ENCODE measurements at regions not wholly inside any gene's neighbourhood (a gene's known extent, or its start where the extent isn't known, plus 50 kb on each side); places are given as distances from the start of the nearest gene placed in this dataset.
"Not testable (repeated sequence)": the region's sequence is repeated elsewhere in the genome, so short reads cannot be mapped to it uniquely, and the experiment has no call there.

DNA sequence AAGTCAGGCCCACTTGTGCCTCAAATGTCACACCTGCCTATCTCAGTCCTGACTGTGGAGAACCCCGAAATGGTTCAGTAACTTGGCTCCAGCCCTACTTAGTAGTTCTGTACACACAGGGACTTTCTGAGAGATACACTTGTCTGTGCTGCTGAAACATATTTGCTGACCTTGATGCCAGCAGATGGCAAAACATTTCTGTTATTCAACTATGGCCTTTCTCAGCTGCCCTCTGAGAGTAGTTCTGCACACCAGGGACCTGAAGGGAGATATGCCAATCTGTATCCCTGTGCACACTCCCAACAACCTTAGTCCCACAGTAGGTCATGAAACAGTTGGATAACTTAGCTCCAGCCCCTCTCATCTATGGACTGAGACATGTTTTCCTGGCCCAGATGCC lies 1651.5 kb downstream of the LRRC4C start:
- FAIRE-seq (no peak), DNase-seq (ENCODE audit: insufficient read length) (no peak)
- TF ChIP-seq TAF1 (IDR thresholded peaks at IDR 0.05; ENCODE audit: borderline replicate concordance, low read depth, low read length) (no peak), POLR2A (IDR thresholded peaks at IDR 0.05; ENCODE audit: low read depth, low read length) (no peak), POLR2AphosphoS5 (IDR thresholded peaks at IDR 0.05; ENCODE audit: low read depth, low read length) (no peak)

DNA sequence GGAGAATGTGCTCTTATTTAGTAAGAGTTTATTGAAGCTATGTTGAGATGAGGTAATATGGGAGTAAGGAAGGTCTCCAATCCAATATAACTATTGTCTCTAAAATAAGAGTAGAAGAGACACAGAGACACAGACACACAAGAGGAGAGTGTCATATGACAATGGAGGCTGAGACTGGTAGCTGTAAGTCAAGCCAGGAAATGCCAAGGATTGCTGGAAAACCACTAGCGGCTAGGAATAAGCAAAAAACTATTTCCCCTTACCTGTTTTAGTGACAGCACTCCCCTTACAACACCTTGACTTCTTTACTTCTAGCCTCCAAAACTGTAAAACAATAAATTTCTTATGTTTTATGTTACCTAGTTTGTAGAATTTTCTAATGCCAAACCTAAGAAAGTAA lies 1652.8 kb downstream of the LRRC4C start:
- DNase-seq (ENCODE audit: insufficient read length): no peak
- FAIRE-seq: no peak
- TF ChIP-seq POLR2A (IDR thresholded peaks at IDR 0.05; ENCODE audit: low read depth, low read length) (no peak), POLR2AphosphoS5 (IDR thresholded peaks at IDR 0.05; ENCODE audit: low read depth, low read length) (no peak), TAF1 (IDR thresholded peaks at IDR 0.05; ENCODE audit: borderline replicate concordance, low read depth, low read length) (no peak)

DNA sequence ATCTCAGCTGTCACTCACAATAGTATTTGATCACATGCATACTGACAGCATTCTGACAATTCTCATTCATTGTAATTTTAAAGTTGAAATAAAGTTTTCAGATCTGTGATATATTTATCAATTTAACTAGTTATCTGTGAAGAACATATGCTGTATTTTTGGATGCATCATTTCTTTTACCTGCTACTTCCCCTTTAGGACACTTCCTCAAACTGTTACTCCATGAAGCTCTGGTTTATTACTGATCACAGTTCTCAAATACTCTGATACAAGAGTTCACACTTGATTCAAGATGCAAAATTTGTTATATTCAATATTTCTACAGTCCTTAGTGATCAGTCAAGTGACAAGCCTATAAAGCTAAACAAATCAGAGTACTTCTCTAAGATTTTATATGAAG lies 1655.2 kb downstream of the LRRC4C start:
- FAIRE-seq: no peak
- no peak for TF ChIP-seq POLR2AphosphoS5 (IDR thresholded peaks at IDR 0.05; ENCODE audit: low read depth, low read length)
- TF ChIP-seq POLR2A (IDR thresholded peaks at IDR 0.05; ENCODE audit: low read depth, low read length): no peak
- TF ChIP-seq TAF1 (IDR thresholded peaks at IDR 0.05; ENCODE audit: borderline replicate concordance, low read depth, low read length): no peak
- DNase-seq (ENCODE audit: insufficient read length): no peak

DNA sequence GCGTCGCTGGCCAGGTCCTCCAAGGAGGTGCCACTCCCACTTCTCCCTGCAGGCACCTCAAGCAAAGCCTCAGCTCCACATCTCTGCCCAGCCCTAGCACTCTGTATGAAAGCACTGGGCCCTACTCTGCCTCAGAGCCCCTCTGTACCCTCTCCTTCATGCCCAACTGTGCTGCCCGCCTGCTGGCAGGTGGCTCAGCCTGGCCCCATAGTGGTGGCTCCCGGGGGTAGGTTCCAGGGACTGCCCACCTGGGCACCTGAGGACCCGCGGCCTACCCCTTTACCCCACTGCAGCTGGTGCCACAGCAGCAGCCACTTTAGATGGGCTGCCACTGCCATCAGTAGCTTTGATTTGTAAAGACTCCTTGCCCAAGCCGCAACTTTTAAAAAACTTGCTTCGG lies 1672.8 kb downstream of the LRRC4C start:
- FAIRE-seq (no peak), DNase-seq (ENCODE audit: insufficient read length) (no peak)
- no peak for TF ChIP-seq POLR2A (IDR thresholded peaks at IDR 0.05; ENCODE audit: low read depth, low read length)
- no peak for TF ChIP-seq POLR2AphosphoS5 (IDR thresholded peaks at IDR 0.05; ENCODE audit: low read depth, low read length)
- TF ChIP-seq TAF1 (IDR thresholded peaks at IDR 0.05; ENCODE audit: borderline replicate concordance, low read depth, low read length): no peak

DNA sequence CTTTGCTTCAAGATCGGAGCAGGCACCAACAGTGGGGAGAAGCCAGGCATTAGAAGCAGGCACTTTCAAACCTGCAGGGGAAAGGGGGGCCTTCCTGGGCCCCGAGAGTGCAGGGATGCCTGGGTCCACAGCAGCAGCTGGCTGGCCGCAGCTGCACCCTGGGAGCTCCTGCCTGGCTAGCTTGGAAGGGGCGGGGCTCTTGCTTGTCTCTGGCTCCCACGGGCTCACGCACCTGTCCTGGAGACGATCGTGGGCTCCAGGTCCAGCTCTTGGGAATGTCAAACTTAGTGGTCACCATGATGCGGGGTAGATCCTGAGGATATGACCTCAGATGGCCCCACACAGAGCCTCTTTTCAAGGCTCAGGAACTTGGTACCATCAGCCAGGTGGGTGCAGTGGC lies 1673.2 kb downstream of the LRRC4C start:
- no peak for DNase-seq (ENCODE audit: insufficient read length)
- FAIRE-seq: no peak

DNA sequence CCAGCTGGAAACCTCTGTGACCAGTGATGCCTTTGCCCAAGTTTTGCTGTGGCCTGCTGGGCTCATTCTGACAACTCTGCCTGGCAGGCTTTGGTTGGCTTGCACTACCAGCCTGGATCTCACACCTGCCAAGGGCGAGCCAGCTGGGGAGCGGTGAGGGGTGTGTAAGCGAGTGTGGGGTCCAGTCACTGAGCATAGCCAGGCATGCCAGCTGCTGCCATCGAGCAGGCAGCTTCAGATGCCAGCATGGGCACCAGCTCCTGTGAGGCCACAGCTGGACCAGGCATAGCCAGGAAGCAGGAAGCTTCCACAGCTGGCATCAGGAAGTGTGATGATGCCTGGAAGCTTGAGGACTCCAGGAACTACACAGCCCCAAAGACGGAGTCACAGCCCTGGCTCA lies 1674.6 kb downstream of the LRRC4C start:
- DNase-seq (ENCODE audit: insufficient read length): no peak
- FAIRE-seq: no peak
- TF ChIP-seq TAF1 (IDR thresholded peaks at IDR 0.05; ENCODE audit: borderline replicate concordance, low read depth, low read length): no peak
- no peak for TF ChIP-seq POLR2AphosphoS5 (IDR thresholded peaks at IDR 0.05; ENCODE audit: low read depth, low read length)
- no peak for TF ChIP-seq POLR2A (IDR thresholded peaks at IDR 0.05; ENCODE audit: low read depth, low read length)

More for the DNA sequence above, 1673.2 kb downstream of the LRRC4C start:
- no peak for TF ChIP-seq POLR2A (IDR thresholded peaks at IDR 0.05; ENCODE audit: low read depth, low read length)
- TF ChIP-seq POLR2AphosphoS5 (IDR thresholded peaks at IDR 0.05; ENCODE audit: low read depth, low read length): no peak
- no peak for TF ChIP-seq TAF1 (IDR thresholded peaks at IDR 0.05; ENCODE audit: borderline replicate concordance, low read depth, low read length)

DNA sequence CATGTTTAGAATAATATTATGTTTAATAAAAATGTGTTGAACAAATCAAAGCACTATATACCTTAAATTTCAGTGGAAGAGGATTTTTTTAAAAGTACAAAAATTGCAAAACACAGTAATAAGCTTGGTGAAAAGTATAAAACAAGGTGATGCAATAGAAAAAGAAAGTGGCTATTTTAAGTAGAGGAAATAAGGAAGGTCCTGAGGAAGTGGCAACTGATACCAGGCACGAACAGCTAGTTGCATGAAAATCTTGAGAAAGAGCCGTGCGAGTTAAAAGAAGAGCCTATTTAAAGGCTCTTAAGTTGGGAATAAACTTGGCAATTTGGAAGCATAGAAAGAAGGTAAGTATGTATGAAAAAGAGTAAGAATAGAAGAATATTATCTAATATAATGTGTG lies 1679.3 kb downstream of the LRRC4C start:
- no peak for TF ChIP-seq TAF1 (IDR thresholded peaks at IDR 0.05; ENCODE audit: borderline replicate concordance, low read depth, low read length)
- no peak for TF ChIP-seq POLR2AphosphoS5 (IDR thresholded peaks at IDR 0.05; ENCODE audit: low read depth, low read length)
- no peak for TF ChIP-seq POLR2A (IDR thresholded peaks at IDR 0.05; ENCODE audit: low read depth, low read length)
- no peak for FAIRE-seq
- DNase-seq (ENCODE audit: insufficient read length): no peak

DNA sequence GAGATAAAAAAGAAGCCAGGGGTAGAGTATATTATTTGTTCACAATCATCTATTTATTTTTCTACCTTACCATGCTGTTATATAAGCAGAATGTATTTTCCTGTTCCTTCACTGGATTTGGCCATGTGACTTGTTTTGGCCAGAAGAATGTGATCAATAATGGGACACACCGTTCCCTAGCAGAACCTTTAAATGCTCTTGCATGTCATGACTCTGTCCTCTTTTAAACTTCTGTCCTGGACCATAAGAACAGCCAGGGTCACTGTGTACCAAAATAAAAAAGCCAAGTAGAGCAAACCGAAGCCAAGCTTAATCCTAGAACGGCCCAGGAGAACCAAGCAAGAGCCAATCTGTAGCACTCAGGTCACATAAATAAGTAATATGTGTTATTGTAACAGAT lies 1682.4 kb downstream of the LRRC4C start:
- no peak for TF ChIP-seq TAF1 (IDR thresholded peaks at IDR 0.05; ENCODE audit: borderline replicate concordance, low read depth, low read length)
- TF ChIP-seq POLR2AphosphoS5 (IDR thresholded peaks at IDR 0.05; ENCODE audit: low read depth, low read length): no peak
- TF ChIP-seq POLR2A (IDR thresholded peaks at IDR 0.05; ENCODE audit: low read depth, low read length): no peak

DNA sequence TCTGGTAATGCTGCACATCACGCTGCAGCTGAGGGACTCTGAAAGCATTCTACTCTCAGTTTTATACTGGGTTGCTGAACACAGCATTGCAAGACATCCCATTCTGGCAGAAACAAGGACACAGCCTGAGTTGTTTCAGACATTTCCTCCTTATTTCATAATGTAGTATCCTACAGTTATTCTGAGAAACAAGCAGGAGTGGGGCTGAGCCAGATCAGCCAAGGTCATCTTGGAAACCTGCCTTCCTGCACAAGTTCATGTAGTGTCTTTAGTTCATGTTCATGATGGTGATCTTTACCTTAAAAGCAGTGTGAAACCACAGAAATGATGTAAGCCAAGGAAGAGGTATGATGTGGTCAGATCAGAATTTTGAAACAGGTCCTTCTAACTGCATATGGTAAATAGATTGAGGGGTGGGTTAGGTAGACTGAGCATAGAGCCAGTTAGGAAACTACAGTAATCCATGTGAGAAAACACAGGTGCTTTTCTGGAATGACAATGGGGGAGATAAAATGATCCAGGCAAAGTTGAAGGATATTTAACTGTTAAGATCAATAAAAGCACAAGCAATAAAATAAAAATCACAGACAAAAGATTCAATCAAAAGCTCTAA lies 1686.8 kb downstream of the LRRC4C start:
- TF ChIP-seq TAF1 (IDR thresholded peaks at IDR 0.05; ENCODE audit: borderline replicate concordance, low read depth, low read length) (no peak), POLR2AphosphoS5 (IDR thresholded peaks at IDR 0.05; ENCODE audit: low read depth, low read length) (no peak), POLR2A (IDR thresholded peaks at IDR 0.05; ENCODE audit: low read depth, low read length) (no peak)
- no peak for FAIRE-seq
- no peak for DNase-seq (ENCODE audit: insufficient read length)

More for the DNA sequence above, 1682.4 kb downstream of the LRRC4C start:
- DNase-seq (ENCODE audit: insufficient read length) (no peak), FAIRE-seq (no peak)

DNA sequence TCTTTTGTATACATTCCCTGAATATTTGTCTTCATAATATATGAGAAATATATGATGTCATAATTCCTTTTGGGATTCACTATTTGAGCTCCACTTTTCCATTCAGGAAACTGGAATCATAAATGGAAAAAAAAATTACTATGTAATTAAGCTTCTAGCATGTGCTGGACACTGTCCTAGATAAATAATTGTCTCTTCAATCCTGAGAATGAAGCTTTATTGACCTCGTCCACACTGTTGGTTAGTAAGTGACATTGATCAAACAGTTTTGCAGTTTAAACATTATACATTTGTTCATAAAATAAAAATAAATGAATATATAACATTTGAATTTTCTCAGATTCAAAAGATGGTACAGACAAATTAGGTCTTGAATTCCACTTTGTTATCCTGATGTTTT lies 1691.2 kb downstream of the LRRC4C start:
- DNase-seq (ENCODE audit: insufficient read length) (no peak), FAIRE-seq (no peak)
- TF ChIP-seq TAF1 (IDR thresholded peaks at IDR 0.05; ENCODE audit: borderline replicate concordance, low read depth, low read length) (no peak), POLR2A (IDR thresholded peaks at IDR 0.05; ENCODE audit: low read depth, low read length) (no peak), POLR2AphosphoS5 (IDR thresholded peaks at IDR 0.05; ENCODE audit: low read depth, low read length) (no peak)

DNA sequence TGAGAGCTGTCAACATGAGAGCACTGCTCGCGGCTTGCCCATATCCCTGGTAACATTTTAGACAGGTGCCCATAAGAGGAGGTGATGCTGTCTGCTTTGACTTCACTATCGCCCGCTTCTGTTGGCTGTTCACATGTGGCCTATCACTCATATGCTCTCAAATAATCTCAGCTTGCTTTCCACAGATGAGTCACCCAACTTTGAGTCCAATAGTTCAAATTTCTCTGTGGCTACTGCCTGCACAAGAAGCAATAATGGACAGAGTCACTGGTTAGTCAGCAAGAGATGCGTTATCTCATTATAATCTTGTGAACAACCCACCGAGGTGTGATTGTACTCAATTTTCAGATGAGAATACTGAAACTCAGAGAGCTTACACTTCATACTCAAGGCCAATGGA lies 1714.1 kb downstream of the LRRC4C start:
- DNase-seq (ENCODE audit: insufficient read length): no peak
- FAIRE-seq: no peak
- TF ChIP-seq TAF1 (IDR thresholded peaks at IDR 0.05; ENCODE audit: borderline replicate concordance, low read depth, low read length): no peak
- no peak for TF ChIP-seq POLR2A (IDR thresholded peaks at IDR 0.05; ENCODE audit: low read depth, low read length)
- TF ChIP-seq POLR2AphosphoS5 (IDR thresholded peaks at IDR 0.05; ENCODE audit: low read depth, low read length): no peak

DNA sequence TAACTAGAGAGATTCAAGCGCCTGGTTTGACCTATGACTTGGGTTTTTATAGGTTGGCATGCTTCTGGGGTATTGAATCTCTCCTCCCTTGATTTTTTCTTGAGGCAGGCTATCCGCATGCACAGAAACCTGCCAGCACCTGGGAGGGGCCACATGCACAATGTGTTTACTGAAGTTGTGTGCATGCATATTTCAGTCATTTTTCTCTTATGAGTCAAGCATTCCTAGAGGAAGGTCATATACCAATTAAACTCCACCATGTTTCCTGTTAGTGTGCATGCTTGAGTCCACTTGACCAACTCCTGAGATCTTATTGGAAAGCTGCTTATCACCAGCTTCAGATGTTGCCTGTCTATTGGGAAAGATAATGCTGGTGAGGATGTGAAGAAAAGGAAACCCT lies 1718.4 kb downstream of the LRRC4C start:
- FAIRE-seq (no peak), DNase-seq (ENCODE audit: insufficient read length) (no peak)
- TF ChIP-seq POLR2AphosphoS5 (IDR thresholded peaks at IDR 0.05; ENCODE audit: low read depth, low read length) (no peak), POLR2A (IDR thresholded peaks at IDR 0.05; ENCODE audit: low read depth, low read length) (no peak), TAF1 (IDR thresholded peaks at IDR 0.05; ENCODE audit: borderline replicate concordance, low read depth, low read length) (no peak)

DNA sequence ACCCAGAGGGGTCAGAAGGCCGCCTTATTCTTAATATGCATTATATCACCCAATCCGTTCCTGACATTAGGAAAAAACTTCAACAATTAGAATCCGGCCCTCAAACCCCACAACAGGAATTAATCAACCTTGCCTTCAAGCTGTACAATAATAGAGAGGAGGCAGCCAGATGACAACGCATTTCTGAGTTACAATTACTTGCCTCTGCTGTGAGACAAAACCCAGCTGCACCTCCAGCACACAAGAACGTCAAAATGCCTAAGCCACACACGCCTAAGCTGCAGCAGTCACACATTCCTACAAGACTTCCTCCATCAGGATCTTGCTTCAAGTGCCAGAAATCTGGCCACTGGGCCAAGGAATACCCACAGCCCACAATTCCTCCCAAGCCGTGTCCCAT lies 1723.1 kb downstream of the LRRC4C start:
- FAIRE-seq: not testable (repeated sequence)

More for the DNA sequence above, 1723.1 kb downstream of the LRRC4C start:
- DNase-seq (ENCODE audit: insufficient read length): not testable (repeated sequence)
